CD4-positive, alpha-beta T cell treated with Interleukin-4 for 4 hours (primary cell): ENCODE measurements at regions not wholly inside any gene's neighbourhood (a gene's known extent, or its start where the extent isn't known, plus 50 kb on each side); places are given as distances from the start of the nearest gene placed in this dataset.
"Not testable (repeated sequence)": the region's sequence is repeated elsewhere in the genome, so short reads cannot be mapped to it uniquely, and the experiment has no call there.

Experiments
- DNase-seq: peaks from one replicate; pipeline ENCODE4 v3.0.0-alpha.2; 2020

DNA sequence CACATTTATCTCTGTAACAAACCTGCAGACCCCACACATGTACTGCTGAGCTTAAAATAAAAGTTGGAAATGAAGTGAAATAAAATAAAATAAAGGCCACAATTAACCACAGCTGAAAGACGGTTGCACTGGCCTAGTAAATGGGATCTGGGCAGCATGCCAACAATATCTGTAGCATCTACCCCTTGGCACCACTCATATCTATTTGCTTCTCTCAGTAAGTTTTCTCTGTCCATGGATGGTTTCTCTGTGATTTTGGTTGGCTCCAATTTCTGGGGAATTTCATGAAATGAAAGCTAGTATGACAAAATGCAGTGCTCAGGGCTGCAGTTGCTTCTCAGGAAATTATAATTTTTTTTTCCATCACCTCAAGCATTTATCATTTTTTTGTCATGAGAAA, 172.0 kb upstream of the IL15 start:
- DNase-seq, result no peak

DNA sequence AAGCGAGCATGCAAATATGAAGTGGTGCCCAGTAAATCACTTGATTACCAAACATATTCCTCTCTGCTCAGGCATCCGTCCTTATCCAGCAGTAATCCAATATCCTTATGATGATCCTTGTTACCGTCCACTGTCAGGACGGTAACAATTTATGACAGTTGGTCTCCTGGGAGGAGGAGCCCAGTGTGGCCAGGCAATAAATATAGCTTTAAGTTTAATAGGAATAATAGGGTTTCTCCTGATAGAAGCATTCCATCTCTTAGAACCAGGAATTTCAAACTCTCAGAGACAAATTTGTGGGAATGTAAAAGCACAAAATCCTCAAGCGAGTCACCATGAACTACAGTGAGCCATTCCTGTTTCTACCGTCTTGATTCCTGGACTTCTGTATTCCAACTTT, 171.2 kb upstream of the IL15 start:
- DNase-seq, result no peak

DNA sequence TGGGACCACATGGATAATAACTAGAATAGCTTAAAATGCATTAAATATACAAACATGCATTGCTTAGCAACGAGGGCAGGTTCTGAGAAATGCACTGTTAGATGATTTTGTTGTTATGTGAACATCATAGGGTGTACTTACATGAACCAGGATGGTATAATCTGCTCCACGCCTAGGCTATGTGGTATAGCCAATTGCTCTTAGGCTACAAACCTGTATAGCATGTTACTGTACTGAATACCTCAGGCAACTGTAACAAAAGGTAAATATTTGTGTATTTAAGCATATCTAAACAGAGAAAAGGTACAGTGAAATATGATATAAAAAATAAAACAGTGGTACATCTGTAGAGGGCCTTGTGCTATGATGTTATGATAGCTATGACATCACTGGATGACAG, 169.2 kb upstream of the IL15 start:
- no peak for DNase-seq

GRCh38 chr4:141469392-141469791, 167.0 kb upstream of the IL15 start:
- no peak for DNase-seq

- DNase-seq, result no peak
Measured at GRCh38 chr4:141473026-141473540, 163.3 kb upstream of the IL15 start.

DNA sequence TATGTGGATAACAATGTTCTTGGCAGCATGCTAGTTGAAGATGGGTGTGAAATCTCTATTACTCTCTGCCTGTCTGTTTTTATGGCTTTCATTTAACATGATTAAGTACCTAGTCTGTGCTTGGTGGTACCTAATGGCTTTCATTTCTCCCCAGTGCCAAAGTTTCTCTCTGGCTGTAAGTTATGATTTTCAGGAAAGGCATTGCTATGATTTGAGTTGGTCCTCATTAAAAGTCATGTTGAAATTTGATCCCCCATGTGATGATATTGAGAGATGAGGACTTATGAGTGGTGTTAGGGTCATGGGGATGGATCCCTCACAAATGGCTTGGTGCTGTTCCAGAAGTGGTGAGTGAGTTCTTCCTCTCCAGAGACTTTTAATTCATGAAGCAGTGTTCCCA, 162.4 kb upstream of the IL15 start:
- no peak for DNase-seq

- DNase-seq, result no peak
Measured at GRCh38 chr4:141480950-141481349, 155.4 kb upstream of the IL15 start.

DNA sequence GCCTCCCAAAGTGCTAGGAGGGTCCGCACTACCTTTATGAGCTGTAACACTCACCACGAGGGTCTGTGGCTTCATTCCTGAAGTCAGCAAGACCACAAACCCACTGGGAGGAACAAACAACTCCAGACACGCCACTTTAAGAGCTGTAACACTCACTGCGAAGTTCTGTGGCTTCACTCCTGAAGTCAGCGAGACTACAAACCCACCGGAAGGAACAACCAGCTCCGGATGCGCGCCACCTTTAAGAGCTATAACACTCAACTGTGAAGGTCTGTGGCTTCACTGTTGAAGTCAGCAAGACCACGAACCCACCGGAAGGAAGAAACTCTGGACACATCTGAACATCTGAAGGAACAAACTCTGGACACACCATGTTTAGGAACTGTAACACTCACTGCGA, 152.1 kb upstream of the IL15 start:
- not testable (repeated sequence) for DNase-seq

DNA sequence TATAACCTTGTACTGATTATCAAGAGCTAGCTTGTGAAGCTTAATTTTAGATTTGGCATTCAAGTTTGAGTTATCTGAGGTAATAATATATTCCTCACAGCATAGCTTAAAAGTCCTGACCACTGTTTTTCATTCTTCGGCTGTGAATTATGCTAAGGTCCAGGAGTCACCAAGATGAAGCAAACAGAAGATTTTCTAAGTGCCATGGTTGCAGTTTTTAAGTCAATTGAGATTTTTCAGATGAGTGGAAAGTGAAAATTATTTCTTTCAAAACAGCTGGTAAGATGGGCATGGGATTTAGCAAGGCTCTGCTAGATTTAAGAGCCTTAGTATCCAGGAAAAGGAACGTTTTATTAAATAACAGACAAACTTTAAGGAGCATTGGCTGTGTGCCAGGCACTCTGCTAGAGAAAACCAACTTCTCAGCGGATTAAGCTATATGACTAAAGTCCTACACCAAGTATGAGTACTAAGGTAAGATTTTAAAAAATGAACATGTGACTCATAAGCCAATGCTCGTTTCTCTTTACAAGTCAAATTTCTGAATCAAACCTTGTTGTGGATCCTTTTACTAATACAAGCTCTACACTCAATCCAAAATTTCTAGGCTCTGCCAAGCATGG, 149.9 kb upstream of the IL15 start:
- no peak for DNase-seq

GRCh38 chr4:141497627-141498026, 138.8 kb upstream of the IL15 start:
- no peak for DNase-seq

DNA sequence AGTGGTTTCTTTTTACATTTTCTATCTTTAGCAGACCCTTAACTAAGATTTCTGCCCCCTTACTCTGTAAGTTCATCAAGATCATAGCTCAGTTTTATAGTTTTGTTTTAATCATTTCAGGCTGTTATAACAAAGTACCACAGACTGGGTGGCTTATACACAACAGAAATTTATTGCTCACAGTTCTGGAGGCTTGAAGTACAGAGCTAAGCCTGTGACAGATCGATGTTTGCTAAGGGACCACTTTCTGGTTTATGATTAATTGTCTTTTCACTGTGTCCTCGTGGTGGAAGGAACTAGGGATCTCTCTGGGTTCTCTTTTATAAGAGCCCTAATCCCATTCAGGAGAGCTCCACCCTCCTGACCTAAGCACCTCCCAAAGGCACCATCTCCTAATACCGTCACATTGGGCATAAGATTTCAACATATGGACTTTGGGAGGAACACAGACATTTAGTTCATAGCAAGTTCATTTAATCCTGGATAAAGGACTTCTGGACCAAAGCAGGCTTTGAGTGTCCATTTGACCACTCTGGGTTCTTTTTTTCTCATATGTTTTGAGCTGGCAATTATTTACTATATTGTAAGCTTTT, 137.0 kb upstream of the IL15 start:
- no peak for DNase-seq

GRCh38 chr4:141501395-141501794, 135.0 kb upstream of the IL15 start:
- no peak for DNase-seq

GRCh38 chr4:141501931-141502330, 134.5 kb upstream of the IL15 start:
- no peak for DNase-seq

DNA sequence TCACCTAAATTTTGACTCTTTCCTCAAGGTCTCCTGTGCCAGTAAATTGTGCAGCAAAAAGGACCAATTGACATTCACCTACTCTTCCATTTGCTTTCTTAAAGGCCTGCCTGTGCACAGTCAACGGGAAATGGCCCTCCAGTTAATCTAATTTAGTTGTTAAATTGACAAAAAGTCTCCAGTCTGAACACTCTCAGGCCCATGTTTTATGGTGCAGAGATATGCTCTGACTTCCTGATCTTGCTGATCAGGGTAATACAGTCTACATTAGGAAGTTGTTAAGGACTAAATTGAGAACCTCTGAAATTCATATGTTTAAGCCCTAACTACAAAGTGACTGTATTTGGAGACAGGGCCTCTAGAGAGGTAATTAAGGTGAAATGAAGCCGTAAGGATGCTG, 133.6 kb upstream of the IL15 start:
- DNase-seq, result no peak

- no peak for DNase-seq
Measured at GRCh38 chr4:141503260-141503659, 133.1 kb upstream of the IL15 start.

DNA sequence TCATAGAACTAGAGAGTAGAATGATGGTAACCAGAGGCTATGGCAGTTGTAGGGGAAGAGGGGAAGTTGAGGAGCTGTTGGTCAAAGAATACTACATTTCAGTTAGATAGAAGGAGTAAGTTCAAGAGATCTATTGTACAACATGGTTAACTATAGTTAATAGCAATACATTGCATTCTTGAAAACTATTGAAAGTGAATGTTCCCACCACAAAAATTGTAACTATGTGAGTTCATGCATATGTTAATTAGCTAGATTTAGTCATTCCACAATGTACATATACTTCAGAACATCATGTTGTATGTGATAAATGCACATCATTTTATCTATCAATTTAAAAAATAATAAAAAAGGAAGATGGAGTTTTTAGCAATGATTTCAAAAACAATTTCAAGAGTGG, 125.3 kb upstream of the IL15 start:
- DNase-seq, result no peak

GRCh38 chr4:141513866-141514265, 122.5 kb upstream of the IL15 start:
- DNase-seq, result no peak

DNA sequence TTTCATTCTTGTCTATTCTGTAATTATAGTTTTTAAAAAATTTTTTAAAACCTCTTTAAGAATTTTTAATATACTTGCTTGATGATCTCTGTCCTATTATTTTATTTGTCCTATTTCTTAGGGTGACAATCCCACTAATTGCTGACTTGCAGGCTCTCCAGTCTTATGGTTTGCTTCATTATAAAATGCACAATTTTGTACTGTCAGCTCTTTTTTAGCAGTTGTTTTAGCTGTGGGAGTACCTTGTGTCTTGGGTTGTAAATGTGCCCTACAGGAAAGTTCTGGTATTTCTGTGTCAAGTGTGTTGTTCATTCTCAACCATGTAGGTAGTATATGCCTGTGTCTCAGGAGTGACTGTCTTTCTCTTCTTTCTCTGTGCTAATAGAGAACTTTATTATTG, 118.2 kb upstream of the IL15 start:
- no peak for DNase-seq

DNA sequence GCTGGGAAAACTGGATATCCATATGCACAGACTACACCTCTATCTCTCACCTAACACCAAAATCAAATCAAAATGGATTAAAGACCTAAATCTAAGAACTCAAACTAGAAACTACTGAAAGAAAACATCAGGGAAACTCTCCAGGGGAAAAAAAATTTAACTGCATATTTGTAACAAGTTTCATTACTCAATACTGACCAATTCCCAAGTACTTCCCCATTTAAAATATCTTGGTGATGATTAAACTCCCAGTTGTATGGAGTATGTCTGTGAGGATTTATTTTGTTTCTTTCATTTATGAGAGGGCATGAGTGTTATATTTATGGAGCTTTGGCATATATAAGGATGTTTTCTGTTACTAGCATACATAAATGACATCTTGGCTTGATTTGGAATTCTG, 112.3 kb upstream of the IL15 start:
- no peak for DNase-seq

- no peak for DNase-seq
Measured at GRCh38 chr4:141524841-141525240, 111.5 kb upstream of the IL15 start.

GRCh38 chr4:141530627-141531026, 105.8 kb upstream of the IL15 start:
- no peak for DNase-seq

GRCh38 chr4:141534985-141535384, 101.4 kb upstream of the IL15 start:
- no peak for DNase-seq

DNA sequence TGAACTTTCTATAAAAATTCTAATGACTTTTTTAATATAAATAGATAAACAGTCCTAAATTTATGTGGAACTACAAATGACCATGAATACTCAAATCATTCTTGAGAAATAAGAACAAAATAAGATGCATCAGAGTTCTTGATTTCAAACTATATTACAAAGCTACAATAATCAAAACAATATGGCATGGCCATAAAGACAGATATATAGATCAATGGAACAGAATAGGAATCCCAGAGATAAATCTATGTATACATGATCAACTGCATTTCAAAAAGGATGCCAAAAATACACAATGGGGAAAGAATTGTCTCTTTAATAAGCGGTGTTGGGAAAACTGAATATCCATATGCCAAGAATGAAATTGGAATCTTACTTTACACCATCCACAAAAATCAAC, 98.4 kb upstream of the IL15 start:
- no peak for DNase-seq

DNA sequence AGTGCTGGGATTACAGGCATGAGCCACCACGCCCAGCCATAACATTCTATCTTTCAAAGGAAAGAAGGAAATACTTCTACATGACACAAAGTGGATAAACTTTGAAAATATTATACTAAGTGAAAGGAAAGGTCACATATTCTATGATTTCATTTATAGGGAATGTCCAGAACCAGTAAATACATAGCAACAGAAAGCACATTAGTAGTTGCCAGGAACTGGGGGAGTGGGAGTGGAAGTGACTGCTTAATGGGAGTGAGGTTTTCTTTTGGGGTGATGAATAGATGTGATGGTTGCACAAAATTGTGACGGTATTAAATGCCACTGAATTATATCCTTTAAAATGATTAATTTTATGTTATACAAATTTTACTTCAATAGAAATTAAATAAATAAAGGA, 95.7 kb upstream of the IL15 start:
- DNase-seq, result no peak

GRCh38 chr4:141541851-141542250, 94.5 kb upstream of the IL15 start:
- no peak for DNase-seq
